Neural cell (in vitro differentiated cells): ENCODE measurements at regions not wholly inside any gene's neighbourhood (a gene's known extent, or its start where the extent isn't known, plus 50 kb on each side); places are given as distances from the start of the nearest gene placed in this dataset.

Experiments used
- EZH2 ChIP-seq: fragments of 200-600, 300-800 bp; shearing (Covaris generic), sonication (generic); IDR thresholded peaks from 2 replicates; pipeline ENCODE4 v1.6.1; 2014; ENCODE audit warnings: antibody characterized with exemption, low read length, borderline replicate concordance, mild to moderate bottlenecking; ENCODE audit not compliant: insufficient read depth, poor library complexity, severe bottlenecking
- MXI1 ChIP-seq: fragments of 450-650 bp; conservative IDR thresholded peaks from 2 replicates; pipeline ENCODE4 v1.6.1; 2014; ENCODE audit warnings: antibody characterized with exemption, mild to moderate bottlenecking; ENCODE audit not compliant: poor library complexity, severe bottlenecking
- POLR2AphosphoS5 ChIP-seq: IDR thresholded peaks from 2 replicates; pipeline ENCODE4 v1.6.1; 2012
- RAD21 ChIP-seq: fragments of 450-650 bp; conservative IDR thresholded peaks from 2 replicates; pipeline ENCODE4 v1.6.1; 2014; ENCODE audit warnings: antibody characterized with exemption, mild to moderate bottlenecking, moderate library complexity
- SMC3 ChIP-seq: fragments of 450-650 bp; conservative IDR thresholded peaks from 2 replicates; pipeline ENCODE4 v1.6.1; 2014; ENCODE audit warnings: antibody characterized with exemption, mild to moderate bottlenecking, moderate library complexity; ENCODE audit not compliant: poor library complexity
- TF ChIP-seq, protein P1 (sequence below): fragments of 450-650 bp; IDR thresholded peaks from 2 replicates; pipeline ENCODE4 v1.5.1; 2014; ENCODE audit warnings: antibody characterized with exemption, mild to moderate bottlenecking, moderate library complexity; ENCODE audit not compliant: poor library complexity, severe bottlenecking
- TF ChIP-seq, protein P2 (sequence below): IDR thresholded peaks from 2 replicates; pipeline ENCODE4 v1.6.1; 2012; ENCODE audit warnings: borderline replicate concordance

DNA sequence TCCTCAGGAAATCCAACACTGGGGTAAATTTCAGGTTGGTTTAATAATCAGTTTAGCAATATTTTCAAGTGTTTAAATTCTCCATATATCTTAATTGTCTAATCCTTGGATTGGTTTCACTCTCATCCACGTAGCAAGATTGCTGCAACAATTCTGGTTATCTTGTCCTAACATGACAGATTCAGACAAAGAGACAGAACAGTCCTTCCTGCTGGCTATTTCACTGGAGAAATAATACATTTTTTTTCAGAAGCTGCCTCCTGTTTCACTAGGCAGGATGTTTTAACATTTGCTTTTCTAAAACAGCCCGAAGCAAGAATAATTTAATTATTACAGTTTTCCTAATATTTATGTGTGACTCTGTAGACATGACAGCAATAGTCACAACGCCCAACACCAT lies 2011.2 kb downstream of the NCAM2 start:
- TF ChIP-seq, protein P1, sequence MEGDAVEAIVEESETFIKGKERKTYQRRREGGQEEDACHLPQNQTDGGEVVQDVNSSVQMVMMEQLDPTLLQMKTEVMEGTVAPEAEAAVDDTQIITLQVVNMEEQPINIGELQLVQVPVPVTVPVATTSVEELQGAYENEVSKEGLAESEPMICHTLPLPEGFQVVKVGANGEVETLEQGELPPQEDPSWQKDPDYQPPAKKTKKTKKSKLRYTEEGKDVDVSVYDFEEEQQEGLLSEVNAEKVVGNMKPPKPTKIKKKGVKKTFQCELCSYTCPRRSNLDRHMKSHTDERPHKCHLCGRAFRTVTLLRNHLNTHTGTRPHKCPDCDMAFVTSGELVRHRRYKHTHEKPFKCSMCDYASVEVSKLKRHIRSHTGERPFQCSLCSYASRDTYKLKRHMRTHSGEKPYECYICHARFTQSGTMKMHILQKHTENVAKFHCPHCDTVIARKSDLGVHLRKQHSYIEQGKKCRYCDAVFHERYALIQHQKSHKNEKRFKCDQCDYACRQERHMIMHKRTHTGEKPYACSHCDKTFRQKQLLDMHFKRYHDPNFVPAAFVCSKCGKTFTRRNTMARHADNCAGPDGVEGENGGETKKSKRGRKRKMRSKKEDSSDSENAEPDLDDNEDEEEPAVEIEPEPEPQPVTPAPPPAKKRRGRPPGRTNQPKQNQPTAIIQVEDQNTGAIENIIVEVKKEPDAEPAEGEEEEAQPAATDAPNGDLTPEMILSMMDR = no peak
- no peak for TF ChIP-seq SMC3
- TF ChIP-seq POLR2AphosphoS5 = no peak
- TF ChIP-seq EZH2 = no peak
- TF ChIP-seq RAD21 = no peak
- TF ChIP-seq, protein P2, sequence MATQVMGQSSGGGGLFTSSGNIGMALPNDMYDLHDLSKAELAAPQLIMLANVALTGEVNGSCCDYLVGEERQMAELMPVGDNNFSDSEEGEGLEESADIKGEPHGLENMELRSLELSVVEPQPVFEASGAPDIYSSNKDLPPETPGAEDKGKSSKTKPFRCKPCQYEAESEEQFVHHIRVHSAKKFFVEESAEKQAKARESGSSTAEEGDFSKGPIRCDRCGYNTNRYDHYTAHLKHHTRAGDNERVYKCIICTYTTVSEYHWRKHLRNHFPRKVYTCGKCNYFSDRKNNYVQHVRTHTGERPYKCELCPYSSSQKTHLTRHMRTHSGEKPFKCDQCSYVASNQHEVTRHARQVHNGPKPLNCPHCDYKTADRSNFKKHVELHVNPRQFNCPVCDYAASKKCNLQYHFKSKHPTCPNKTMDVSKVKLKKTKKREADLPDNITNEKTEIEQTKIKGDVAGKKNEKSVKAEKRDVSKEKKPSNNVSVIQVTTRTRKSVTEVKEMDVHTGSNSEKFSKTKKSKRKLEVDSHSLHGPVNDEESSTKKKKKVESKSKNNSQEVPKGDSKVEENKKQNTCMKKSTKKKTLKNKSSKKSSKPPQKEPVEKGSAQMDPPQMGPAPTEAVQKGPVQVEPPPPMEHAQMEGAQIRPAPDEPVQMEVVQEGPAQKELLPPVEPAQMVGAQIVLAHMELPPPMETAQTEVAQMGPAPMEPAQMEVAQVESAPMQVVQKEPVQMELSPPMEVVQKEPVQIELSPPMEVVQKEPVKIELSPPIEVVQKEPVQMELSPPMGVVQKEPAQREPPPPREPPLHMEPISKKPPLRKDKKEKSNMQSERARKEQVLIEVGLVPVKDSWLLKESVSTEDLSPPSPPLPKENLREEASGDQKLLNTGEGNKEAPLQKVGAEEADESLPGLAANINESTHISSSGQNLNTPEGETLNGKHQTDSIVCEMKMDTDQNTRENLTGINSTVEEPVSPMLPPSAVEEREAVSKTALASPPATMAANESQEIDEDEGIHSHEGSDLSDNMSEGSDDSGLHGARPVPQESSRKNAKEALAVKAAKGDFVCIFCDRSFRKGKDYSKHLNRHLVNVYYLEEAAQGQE = no peak
- no peak for TF ChIP-seq MXI1
